ENCODE measurements at regions not wholly inside any gene's neighbourhood (a gene's known extent, or its start where the extent isn't known, plus 50 kb on each side); places are given as distances from the start of the nearest gene placed in this dataset.

- TF ChIP-seq CTCF (IDR thresholded peaks at IDR 0.05 in 4 of 5, conservative IDR thresholded peaks at IDR 0.05 in 1 of 5) (no peak), POLR2A (IDR thresholded peaks at IDR 0.05) (no peak)
These were observed 225.9 kb upstream of the NR4A3 start for GRCh38 chr9:99595796-99596195.
